Panc1 (cell line): ENCODE measurements at regions not wholly inside any gene's neighbourhood (a gene's known extent, or its start where the extent isn't known, plus 50 kb on each side); places are given as distances from the start of the nearest gene placed in this dataset.

Experiments used
- ATAC-seq: fragments of 200-7000 bp; cut with Tn5 transposase; 2 replicates; pipeline ENCODE4 v1.9.1; 2020; ENCODE audit warnings: mild to moderate bottlenecking, moderate library complexity
- BruUV-seq: library from RNA; stranded (reverse); fragments of 400-500 nt; replicated peaks from 2 replicates; lab custom pipeline; 2021; lab: Mats Ljungman, UMichigan
- CTCF ChIA-PET: fragments of 300-600 bp; sonication (Branson Sonifier 250); formaldehyde crosslinking; loops from one replicate; lab custom pipeline; 2022; ENCODE audit warnings: antibody characterized with exemption; lab: Charles Lee
- POLR2A ChIA-PET: fragments of 300-600 bp; sonication (Branson Sonifier 250); formaldehyde crosslinking; loops from one replicate; lab custom pipeline; 2022; ENCODE audit warnings: antibody characterized with exemption; lab: Charles Lee
- DNase-seq: peaks from one replicate; pipeline ENCODE4 v3.0.0-alpha.2; 2010; ENCODE audit warnings: low read depth, low spot score
- H3K27ac ChIP-seq: 2 replicates; pipeline ENCODE4 v1.5.1; 2011; ENCODE audit warnings: mild to moderate bottlenecking, low read length, inconsistent platforms
- H3K27me3 ChIP-seq: fragments of 200-500 bp; sonication (Bioruptor generic); 2 replicates; pipeline ENCODE4 v1.6.0; 2014; ENCODE audit warnings: low read length, inconsistent platforms; ENCODE audit not compliant: control insufficient read depth, insufficient read depth
- H3K36me3 ChIP-seq: fragments of 200-500 bp; sonication (Bioruptor generic); 2 replicates; pipeline ENCODE4 v1.5.1; 2014; ENCODE audit warnings: inconsistent platforms, mild to moderate bottlenecking, low read length, moderate library complexity; ENCODE audit not compliant: control insufficient read depth, insufficient read depth
- H3K4me1 ChIP-seq: 2 replicates; pipeline ENCODE4 v1.5.1; 2011; ENCODE audit warnings: inconsistent platforms, mild to moderate bottlenecking, low read length, moderate library complexity; ENCODE audit not compliant: control insufficient read depth, insufficient read depth
- H3K4me3 ChIP-seq, 2 experiments: 2 replicates each; pipeline ENCODE4 v1.5.1; 2011 to 2012; ENCODE audit warnings: low read depth in 2 of 2, low read length in 2 of 2, mild to moderate bottlenecking in 2 of 2, inconsistent platforms in 1 of 2, moderate library complexity in 1 of 2
- H3K9me3 ChIP-seq: fragments of 200-500 bp; sonication (Bioruptor generic); 2 replicates; pipeline ENCODE4 v1.5.1; 2014; ENCODE audit warnings: low read depth, mild to moderate bottlenecking, inconsistent platforms, low read length, moderate library complexity; ENCODE audit not compliant: control insufficient read depth, insufficient read depth
- CTCF ChIP-seq: fragments of 450-650 bp; IDR thresholded peaks from 2 replicates; pipeline ENCODE4 v1.5.1; 2017; ENCODE audit warnings: mild to moderate bottlenecking
- POLR2AphosphoS5 ChIP-seq: IDR thresholded peaks from 2 replicates; pipeline ENCODE4 v1.6.1; 2012; ENCODE audit warnings: mild to moderate bottlenecking, low read depth, low read length, moderate library complexity
- REST ChIP-seq, 2 experiments: IDR thresholded peaks; 2 replicates each; pipeline ENCODE4 v1.6.1; 2011 to 2012; ENCODE audit warnings: low read depth in 2 of 2, control low read depth in 1 of 2, low read length in 1 of 2, mild to moderate bottlenecking in 1 of 2, moderate library complexity in 1 of 2; ENCODE audit not compliant: insufficient read depth in 1 of 2
- SIN3A ChIP-seq: IDR thresholded peaks from 2 replicates; pipeline ENCODE4 v1.6.1; 2012; ENCODE audit warnings: low read depth, mild to moderate bottlenecking, low read length, moderate library complexity, borderline replicate concordance; ENCODE audit not compliant: insufficient read depth
- TCF7L2 ChIP-seq: IDR thresholded peaks from 2 replicates; pipeline ENCODE4 v1.6.1; 2011; ENCODE audit warnings: mild to moderate bottlenecking, low read depth, low read length, inconsistent platforms
- in situ Hi-C: cut with HindIII; loops from 2 replicates; pipeline ENCODE4 v1.10.0; 2016; ENCODE audit warnings: low sequenced_read_pairs, low pct_unique_long_range_greater_than_20kb
- intact Hi-C: fragments of 100-400 bp; cut with micrococcal nuclease; formaldehyde crosslinking; loops from one replicate; pipeline ENCODE4 v1.10.0; 2022; ENCODE audit not compliant: unreplicated experiment

- H3K36me3 ChIP-seq: no peaks in the 10 kb centered on the region
- H3K4me1 ChIP-seq: no peaks in the 10 kb centered on the region
- DNase-seq (no peak), ATAC-seq (no peak)
- in situ Hi-C loops: no loop called here
- POLR2A ChIA-PET: no interaction called here
- CTCF ChIA-PET: no interaction called here
- H3K27ac ChIP-seq: no peak overlapping the region
- no peaks in the 10 kb centered on the region for H3K27me3 ChIP-seq
- TF ChIP-seq SIN3A: no peak
- no peak for TF ChIP-seq REST (IDR thresholded peaks at IDR 0.05; ENCODE audit: insufficient read depth in 1 of 2, low read depth in 2 of 2, low read length in 1 of 2)
- no peak for TF ChIP-seq POLR2AphosphoS5
- no peak for TF ChIP-seq CTCF
- no peak for TF ChIP-seq TCF7L2
- H3K9me3 ChIP-seq: no peaks in the 10 kb centered on the region; the same call in 1 of the 2 replicates
- intact Hi-C loops: no loop called here
- H3K4me3 ChIP-seq: no peak overlapping the region
- BruUV-seq: no TSS peak
These were observed 705.4 kb downstream of the MAFB start for GRCh38 chr20:39983655-39984054.

GRCh38 chr20:39983183-39983582 is 705.9 kb downstream of the MAFB start:
- Histone ChIP-seq H3K27me3 (no peaks in the 10 kb centered on the region), H3K4me1 (no peaks in the 10 kb centered on the region), H3K9me3 (no peaks in the 10 kb centered on the region; the same call in 1 of the 2 replicates), H3K36me3 (no peaks in the 10 kb centered on the region), H3K27ac (no peak overlapping the region), H3K4me3 (no peak overlapping the region)
- CTCF ChIA-PET: no interaction called here
- POLR2A ChIA-PET: no interaction called here
- in situ Hi-C loops: no loop called here
- intact Hi-C loops: no loop called here
- DNase-seq: no peak
- TF ChIP-seq SIN3A (no peak), REST (IDR thresholded peaks at IDR 0.05; ENCODE audit: insufficient read depth in 1 of 2, low read depth in 2 of 2, low read length in 1 of 2) (no peak), POLR2AphosphoS5 (no peak), CTCF (no peak), TCF7L2 (no peak)
- BruUV-seq: no TSS peak
- no peak for ATAC-seq
